ENCODE measurements at regions not wholly inside any gene's neighbourhood (a gene's known extent, or its start where the extent isn't known, plus 50 kb on each side); places are given as distances from the start of the nearest gene placed in this dataset.

- H3K4me2 ChIP-seq (ENCODE audit: low read length): no peak overlapping the region
- H3K36me3 ChIP-seq (ENCODE audit: control insufficient read depth, insufficient read depth, low read length): no peaks in the 10 kb centered on the region
- H3K79me2 ChIP-seq: no peaks in the 10 kb centered on the region
- H3K9ac ChIP-seq: no peak overlapping the region
- no peak for TF ChIP-seq CTCF (IDR thresholded peaks at IDR 0.05)
- H3K4me3 ChIP-seq (ENCODE audit: low read depth, low read length): no peak overlapping the region
- no peak overlapping the region for H3K27ac ChIP-seq
- H3K27me3 ChIP-seq (ENCODE audit: control insufficient read depth, insufficient read depth, low read length): no peaks in the 10 kb centered on the region
- H2AFZ ChIP-seq: no peak overlapping the region
- H3K4me1 ChIP-seq: no peaks in the 10 kb centered on the region
- no peaks in the 10 kb centered on the region for H3K9me3 ChIP-seq (ENCODE audit: control insufficient read depth, low read length)
Measured at GRCh38 chr11:134518616-134519389, 106.8 kb upstream of the B3GAT1 start.

GRCh38 chr11:134517621-134518293, 105.7 kb upstream of the B3GAT1 start:
- Histone ChIP-seq H3K4me3 (ENCODE audit: low read depth, low read length) (no peak overlapping the region), H3K4me1 (no peaks in the 10 kb centered on the region), H3K79me2 (no peaks in the 10 kb centered on the region), H3K27me3 (ENCODE audit: control insufficient read depth, insufficient read depth, low read length) (no peaks in the 10 kb centered on the region), H3K9ac (no peak overlapping the region), H3K27ac (no peak overlapping the region), H3K4me2 (ENCODE audit: low read length) (no peak overlapping the region), H3K36me3 (ENCODE audit: control insufficient read depth, insufficient read depth, low read length) (no peaks in the 10 kb centered on the region), H3K9me3 (ENCODE audit: control insufficient read depth, low read length) (no peaks in the 10 kb centered on the region), H2AFZ (no peak overlapping the region)
- TF ChIP-seq CTCF (IDR thresholded peaks at IDR 0.05): no peak

- no peaks in the 10 kb centered on the region for H3K27me3 ChIP-seq (ENCODE audit: control insufficient read depth, insufficient read depth, low read length)
- H3K4me3 ChIP-seq (ENCODE audit: low read depth, low read length): no peak overlapping the region
- H3K9me3 ChIP-seq (ENCODE audit: control insufficient read depth, low read length): no peaks in the 10 kb centered on the region
- no peaks in the 10 kb centered on the region for H3K36me3 ChIP-seq (ENCODE audit: control insufficient read depth, insufficient read depth, low read length)
- no peak overlapping the region for H3K4me2 ChIP-seq (ENCODE audit: low read length)
- H3K9ac ChIP-seq: no peak overlapping the region
- H3K79me2 ChIP-seq: no peaks in the 10 kb centered on the region
- H3K27ac ChIP-seq: no peak overlapping the region
- no peak for TF ChIP-seq CTCF (IDR thresholded peaks at IDR 0.05)
- no peaks in the 10 kb centered on the region for H3K4me1 ChIP-seq
- H2AFZ ChIP-seq: no peak overlapping the region
Measured at GRCh38 chr11:134517115-134517514, 105.1 kb upstream of the B3GAT1 start.

- no peak overlapping the region for H3K4me2 ChIP-seq (ENCODE audit: low read length)
- no peak overlapping the region for H2AFZ ChIP-seq
- H3K36me3 ChIP-seq (ENCODE audit: control insufficient read depth, insufficient read depth, low read length): no peaks in the 10 kb centered on the region
- TF ChIP-seq CTCF (IDR thresholded peaks at IDR 0.05): no peak
- H3K4me3 ChIP-seq (ENCODE audit: low read depth, low read length): no peak overlapping the region
- no peaks in the 10 kb centered on the region for H3K27me3 ChIP-seq (ENCODE audit: control insufficient read depth, insufficient read depth, low read length)
- no peak overlapping the region for H3K27ac ChIP-seq
- no peaks in the 10 kb centered on the region for H3K4me1 ChIP-seq
- H3K9me3 ChIP-seq (ENCODE audit: control insufficient read depth, low read length): no peaks in the 10 kb centered on the region
- no peak overlapping the region for H3K9ac ChIP-seq
- H3K79me2 ChIP-seq: no peaks in the 10 kb centered on the region
Measured at GRCh38 chr11:134516529-134516928, 104.5 kb upstream of the B3GAT1 start.

Measured in parathyroid adenoma (tissue), 2 donors.